ENCODE measurements at regions not wholly inside any gene's neighbourhood (a gene's known extent, or its start where the extent isn't known, plus 50 kb on each side); places are given as distances from the start of the nearest gene placed in this dataset.

DNA sequence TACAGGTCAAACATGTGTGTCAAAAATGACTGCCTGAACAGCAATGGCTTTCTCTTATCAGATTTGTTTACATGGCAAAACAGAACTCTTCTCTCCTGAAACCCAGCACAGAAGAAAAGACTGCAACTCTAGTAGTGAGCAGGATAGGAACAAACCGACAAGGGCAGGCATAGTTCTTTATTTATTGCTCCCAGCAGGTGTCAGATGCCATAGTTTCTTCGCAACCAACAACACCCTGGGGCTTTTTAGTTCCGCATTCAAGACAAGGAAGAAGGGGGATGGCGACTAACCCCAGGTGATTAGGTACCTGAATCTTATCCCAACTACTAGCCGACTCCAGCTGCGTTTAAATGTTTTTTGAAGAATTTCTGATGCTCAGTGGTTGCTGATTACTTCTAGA is 367.5 kb upstream of the FIGN start:
- Histone ChIP-seq H3K4me1 (replicated peaks) (no peaks in the 10 kb centered on the region), H3K36me3 (no peaks in the 10 kb centered on the region), H3K4me3 (no peak overlapping the region), H3K27ac (no peak overlapping the region), H3K27me3 (replicated peaks; ENCODE audit: insufficient read depth) (no peaks in the 10 kb centered on the region), H3K9me3 (no peaks in the 10 kb centered on the region)
- intact Hi-C loops (cut with DNase I), result no loop called here
- 89% methylated on average over 6 of the region's 6 CpGs for WGBS
- no peak for DNase-seq (ENCODE audit: low spot score)
- TF ChIP-seq POLR2AphosphoS5 (IDR thresholded peaks at IDR 0.05) (no peak), POLR2A (IDR thresholded peaks at IDR 0.05) (no peak)
- TF ChIP-seq, protein P1, sequence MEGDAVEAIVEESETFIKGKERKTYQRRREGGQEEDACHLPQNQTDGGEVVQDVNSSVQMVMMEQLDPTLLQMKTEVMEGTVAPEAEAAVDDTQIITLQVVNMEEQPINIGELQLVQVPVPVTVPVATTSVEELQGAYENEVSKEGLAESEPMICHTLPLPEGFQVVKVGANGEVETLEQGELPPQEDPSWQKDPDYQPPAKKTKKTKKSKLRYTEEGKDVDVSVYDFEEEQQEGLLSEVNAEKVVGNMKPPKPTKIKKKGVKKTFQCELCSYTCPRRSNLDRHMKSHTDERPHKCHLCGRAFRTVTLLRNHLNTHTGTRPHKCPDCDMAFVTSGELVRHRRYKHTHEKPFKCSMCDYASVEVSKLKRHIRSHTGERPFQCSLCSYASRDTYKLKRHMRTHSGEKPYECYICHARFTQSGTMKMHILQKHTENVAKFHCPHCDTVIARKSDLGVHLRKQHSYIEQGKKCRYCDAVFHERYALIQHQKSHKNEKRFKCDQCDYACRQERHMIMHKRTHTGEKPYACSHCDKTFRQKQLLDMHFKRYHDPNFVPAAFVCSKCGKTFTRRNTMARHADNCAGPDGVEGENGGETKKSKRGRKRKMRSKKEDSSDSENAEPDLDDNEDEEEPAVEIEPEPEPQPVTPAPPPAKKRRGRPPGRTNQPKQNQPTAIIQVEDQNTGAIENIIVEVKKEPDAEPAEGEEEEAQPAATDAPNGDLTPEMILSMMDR (IDR thresholded peaks at IDR 0.05), result no peak

DNA sequence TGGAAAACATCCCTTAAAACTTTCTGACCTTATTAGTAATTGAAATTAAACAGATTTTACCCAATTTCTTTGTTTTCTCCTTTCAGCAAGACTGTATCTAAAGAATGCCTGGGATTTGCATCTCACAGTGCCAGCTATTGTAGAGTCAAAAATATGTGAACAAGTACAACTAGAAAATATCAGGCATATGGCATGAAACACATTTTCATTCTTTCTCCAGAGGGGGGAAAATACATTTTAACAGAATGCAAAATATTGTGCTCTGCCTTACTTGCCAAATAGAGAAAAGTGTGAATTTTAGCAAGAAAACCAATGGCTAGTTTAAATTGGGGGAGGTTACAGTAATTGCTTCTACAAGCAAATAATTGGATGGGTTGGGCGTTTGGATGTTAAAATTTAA is 366.6 kb upstream of the FIGN start:
- TF ChIP-seq, protein P1 (IDR thresholded peaks at IDR 0.05), result no peak
- TF ChIP-seq POLR2A (IDR thresholded peaks at IDR 0.05) (no peak), POLR2AphosphoS5 (IDR thresholded peaks at IDR 0.05) (no peak)
- Histone ChIP-seq H3K9me3 (no peaks in the 10 kb centered on the region), H3K27me3 (replicated peaks; ENCODE audit: insufficient read depth) (no peaks in the 10 kb centered on the region), H3K4me1 (replicated peaks) (no peaks in the 10 kb centered on the region), H3K4me3 (no peak overlapping the region), H3K27ac (no peak overlapping the region), H3K36me3 (no peaks in the 10 kb centered on the region)
- DNase-seq (ENCODE audit: low spot score), result no peak
- 72% methylated on average over 1 of the region's 1 CpG for WGBS
- intact Hi-C loops (cut with DNase I), result no loop called here

- H3K4me3 ChIP-seq, result no peak overlapping the region
- intact Hi-C loops (cut with DNase I), result no loop called here
- no peak overlapping the region for H3K27ac ChIP-seq
- TF ChIP-seq, protein P1 (IDR thresholded peaks at IDR 0.05), result no peak
- no peak for TF ChIP-seq POLR2A (IDR thresholded peaks at IDR 0.05)
- TF ChIP-seq POLR2AphosphoS5 (IDR thresholded peaks at IDR 0.05), result no peak
- H3K4me1 ChIP-seq (replicated peaks), result no peaks in the 10 kb centered on the region
- DNase-seq (ENCODE audit: low spot score), result no peak
- no peaks in the 10 kb centered on the region for H3K36me3 ChIP-seq
- H3K9me3 ChIP-seq, result no peaks in the 10 kb centered on the region
- H3K27me3 ChIP-seq (replicated peaks; ENCODE audit: insufficient read depth), result no peaks in the 10 kb centered on the region
- 20% methylated on average over 4 of the region's 4 CpGs for WGBS
These were observed 355.9 kb upstream of the FIGN start for GRCh38 chr2:164091673-164092072.

DNA sequence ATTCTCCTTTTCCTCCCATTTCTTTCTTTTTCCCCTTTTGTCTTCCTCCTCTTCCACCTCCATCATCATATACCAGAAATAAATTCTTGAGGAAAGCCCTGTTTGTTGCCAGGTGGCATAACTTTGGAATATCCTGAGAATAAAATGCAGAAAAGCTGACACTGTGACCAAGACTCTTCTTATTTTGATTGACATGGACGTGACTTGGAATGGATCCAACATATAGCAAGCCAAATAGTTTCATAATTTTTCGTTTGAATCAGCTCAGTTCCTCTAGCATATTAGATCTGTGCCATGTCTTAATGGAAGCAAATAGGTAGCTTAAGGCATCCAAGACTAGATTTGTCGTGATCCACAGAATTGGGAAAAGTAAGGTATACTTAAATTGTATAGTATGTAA is 354.7 kb upstream of the FIGN start:
- no peak for TF ChIP-seq POLR2AphosphoS5 (IDR thresholded peaks at IDR 0.05)
- no peak for TF ChIP-seq POLR2A (IDR thresholded peaks at IDR 0.05)
- TF ChIP-seq, protein P1 (IDR thresholded peaks at IDR 0.05), result no peak
- no peak overlapping the region for H3K27ac ChIP-seq
- no peaks in the 10 kb centered on the region for H3K4me1 ChIP-seq (replicated peaks)
- no peaks in the 10 kb centered on the region for H3K9me3 ChIP-seq
- WGBS, result 52% methylated on average over 3 of the region's 3 CpGs
- intact Hi-C loops (cut with DNase I), result no loop called here
- no peak overlapping the region for H3K4me3 ChIP-seq
- no peak for DNase-seq (ENCODE audit: low spot score)
- H3K36me3 ChIP-seq, result no peaks in the 10 kb centered on the region
- H3K27me3 ChIP-seq (replicated peaks; ENCODE audit: insufficient read depth), result no peaks in the 10 kb centered on the region

- H3K4me3 ChIP-seq, result no peak overlapping the region
- no peak for DNase-seq (ENCODE audit: low spot score)
- TF ChIP-seq POLR2AphosphoS5 (IDR thresholded peaks at IDR 0.05), result no peak
- TF ChIP-seq, protein P1 (IDR thresholded peaks at IDR 0.05), result no peak
- TF ChIP-seq POLR2A (IDR thresholded peaks at IDR 0.05), result no peak
- intact Hi-C loops (cut with DNase I), result no loop called here
- H3K36me3 ChIP-seq, result no peaks in the 10 kb centered on the region
- H3K27me3 ChIP-seq (replicated peaks; ENCODE audit: insufficient read depth), result no peaks in the 10 kb centered on the region
- no peaks in the 10 kb centered on the region for H3K9me3 ChIP-seq
- WGBS, result 96% methylated on average over 2 of the region's 2 CpGs
- H3K4me1 ChIP-seq (replicated peaks), result no peaks in the 10 kb centered on the region
- H3K27ac ChIP-seq, result no peak overlapping the region
These were observed 348.3 kb upstream of the FIGN start for GRCh38 chr2:164084066-164084465.
